GM12864 (cell line): ENCODE measurements at regions not wholly inside any gene's neighbourhood (a gene's known extent, or its start where the extent isn't known, plus 50 kb on each side); places are given as distances from the start of the nearest gene placed in this dataset.

Experiments used
- DNase-seq: peaks from one replicate; pipeline ENCODE4 v3.0.0-alpha.2; 2011; ENCODE audit warnings: low read depth
- H3K4me3 ChIP-seq: 2 replicates; pipeline ENCODE4 v1.5.1; 2011; ENCODE audit warnings: mild to moderate bottlenecking, low read depth, low read length, control low read depth
- CTCF ChIP-seq: IDR thresholded peaks from 2 replicates; pipeline ENCODE4 v1.5.1; 2011; ENCODE audit warnings: low read depth, mild to moderate bottlenecking, moderate library complexity, low read length, control low read depth, inconsistent platforms; ENCODE audit errors: missing control alignments

GRCh38 chr15:81589671-81590070, 215.7 kb upstream of the TMC3 start:
- H3K4me3 ChIP-seq: no peak overlapping the region
- DNase-seq: no peak
- no peak for TF ChIP-seq CTCF

- DNase-seq: no peak
- TF ChIP-seq CTCF: no peak
- no peak overlapping the region for H3K4me3 ChIP-seq
Measured at GRCh38 chr15:81575436-81576123, 201.6 kb upstream of the TMC3 start.

- no peak overlapping the region for H3K4me3 ChIP-seq
- no peak for TF ChIP-seq CTCF
- no peak for DNase-seq
Measured at GRCh38 chr15:81573098-81573746, 199.2 kb upstream of the TMC3 start.

GRCh38 chr15:81572190-81572589, 198.2 kb upstream of the TMC3 start:
- TF ChIP-seq CTCF: no peak
- no peak for DNase-seq

GRCh38 chr15:81569286-81570080, 195.5 kb upstream of the TMC3 start:
- no peak for TF ChIP-seq CTCF
- no peak overlapping the region for H3K4me3 ChIP-seq
- no peak for DNase-seq

More at GRCh38 chr15:81572190-81572589, 198.2 kb upstream of the TMC3 start:
- H3K4me3 ChIP-seq: no peak overlapping the region

GRCh38 chr15:81567924-81568323, 193.9 kb upstream of the TMC3 start:
- no peak overlapping the region for H3K4me3 ChIP-seq
- DNase-seq: no peak
- TF ChIP-seq CTCF: no peak
